ENCODE measurements at regions not wholly inside any gene's neighbourhood (a gene's known extent, or its start where the extent isn't known, plus 50 kb on each side); places are given as distances from the start of the nearest gene placed in this dataset.

DNA sequence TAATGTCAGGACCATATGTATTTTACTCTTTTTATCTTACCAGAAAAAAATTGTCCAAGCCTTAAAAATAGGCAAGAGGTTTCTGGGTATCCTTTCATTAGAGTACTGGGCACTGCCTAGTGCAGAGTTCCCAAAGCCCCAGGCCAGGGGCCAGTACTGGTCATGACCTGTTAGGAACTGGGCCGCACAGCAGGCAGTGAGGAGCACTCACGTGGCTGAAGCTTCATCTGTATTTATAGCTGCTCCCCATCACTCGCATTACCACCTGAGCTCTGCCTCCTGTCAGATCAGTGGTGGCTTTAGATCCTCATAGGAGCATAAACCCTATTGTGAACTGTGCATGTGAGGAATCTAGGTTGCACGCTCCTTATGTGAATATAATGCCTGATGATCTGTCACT, 632.9 kb downstream of the UTRN start (continued):
- TF ChIP-seq ZNF462 (CRISPR knock-in tag; IDR thresholded peaks at IDR 0.05) (no peak), ETS1 (IDR thresholded peaks at IDR 0.05) (no peak), STAT1 (IDR thresholded peaks at IDR 0.05; ENCODE audit: unreplicated experiment) (no peak), ZNF114 (CRISPR knock-in tag; IDR thresholded peaks at IDR 0.05) (no peak), REST (IDR thresholded peaks at IDR 0.05; ENCODE audit: unreplicated experiment) (no peak), JUNB (IDR thresholded peaks at IDR 0.05; ENCODE audit: unreplicated experiment) (no peak), EZH2phosphoT487 (IDR thresholded peaks at IDR 0.05; ENCODE audit: unreplicated experiment) (no peak)

Data from GM23338 (cell line).